HepG2 (cell line): ENCODE measurements at regions not wholly inside any gene's neighbourhood (a gene's known extent, or its start where the extent isn't known, plus 50 kb on each side); places are given as distances from the start of the nearest gene placed in this dataset.

Source experiments
- ATAC-seq: fragments of 200-7000 bp; cut with Tn5 transposase; 3 replicates; pipeline ENCODE4 v1.9.1; 2020; ENCODE audit warnings: mild to moderate bottlenecking, moderate library complexity
- BruUV-seq: library from RNA; stranded (reverse); fragments of 400-500 nt; replicated peaks from 2 replicates; lab custom pipeline; 2021; lab: Mats Ljungman, UMichigan
- CTCF ChIA-PET: fragments of 300-600 bp; formaldehyde crosslinking; extraction: SDS; loops from one replicate; lab custom pipeline; 2021; ENCODE audit warnings: low total read pairs, inconsistent platforms, low intra/inter-chr PET ratio; lab: Yijun Ruan, JAX
- POLR2A ChIA-PET: fragments of 350-600 bp; sonication (Branson Sonifier 250); formaldehyde crosslinking; loops from one replicate; lab custom pipeline; 2020; ENCODE audit warnings: antibody characterized with exemption, inconsistent platforms; lab: Yijun Ruan, JAX
- DNase-seq: peaks from one replicate; pipeline ENCODE4 v3.0.0-alpha.2; 2015; ENCODE audit warnings: low spot score
- FAIRE-seq: peaks from 3 replicates; lab custom pipeline; 2011; peaks lifted over from hg19 to GRCh38; lab: Jason Lieb, UNC
- H2AFZ ChIP-seq: one replicate; pipeline ENCODE4 v1.6.1; 2011; ENCODE audit warnings: low read length, inconsistent platforms
- H3K27ac ChIP-seq: fragments of 300-600 bp; 3 replicates; pipeline ENCODE4 v1.8.0; 2011; ENCODE audit warnings: mixed run types, mild to moderate bottlenecking, mixed read lengths, low read length, inconsistent platforms; ENCODE audit not compliant: insufficient read depth; ENCODE audit errors: extremely low read length
- H3K27me3 ChIP-seq, 2 experiments: fragments of 200-600 bp in 1 of 2; 2 replicates in 1 of 2; 3 replicates in 1 of 2; pipeline versions ENCODE4 v1.6.0 to v1.8.0; 2011; ENCODE audit warnings: low read length in 2 of 2, mild to moderate bottlenecking in 2 of 2, moderate library complexity in 2 of 2, inconsistent platforms in 1 of 2; ENCODE audit not compliant: insufficient read depth in 2 of 2, control insufficient read depth in 1 of 2
- H3K36me3 ChIP-seq, 2 experiments: fragments of 200-600 bp in 1 of 2; replicated peaks in 1 of 2; 2 replicates in 1 of 2; 3 replicates in 1 of 2; pipeline versions ENCODE4 v1.5.1 to v1.8.0; 2011; ENCODE audit warnings: low read length in 2 of 2, inconsistent platforms in 1 of 2; ENCODE audit not compliant: insufficient read depth in 2 of 2, control insufficient read depth in 1 of 2
- H3K4me1 ChIP-seq: 2 replicates; pipeline ENCODE4 v1.5.1; 2012; ENCODE audit warnings: low read length, inconsistent platforms; ENCODE audit not compliant: insufficient read depth
- H3K4me2 ChIP-seq: 2 replicates; pipeline ENCODE4 v1.6.0; 2011; ENCODE audit warnings: low read depth, low read length, inconsistent platforms
- H3K4me3 ChIP-seq, 3 experiments: fragments of 200-600 bp in 1 of 3; sonication (generic), shearing (Covaris generic) in 1 of 3; replicated peaks in 1 of 3; 2 replicates each; pipeline ENCODE4 v1.5.1; 2011 to 2016; ENCODE audit warnings: low read length in 3 of 3, inconsistent platforms in 2 of 3, low read depth in 2 of 3, mild to moderate bottlenecking in 2 of 3, control low read depth in 1 of 3, mixed read lengths in 1 of 3; ENCODE audit not compliant: insufficient read depth in 1 of 3
- H3K79me2 ChIP-seq: one replicate; pipeline ENCODE4 v1.6.1; 2011; ENCODE audit warnings: low read length, inconsistent platforms; ENCODE audit not compliant: insufficient read depth
- H3K9ac ChIP-seq: 2 replicates; pipeline ENCODE4 v1.6.0; 2011; ENCODE audit warnings: mild to moderate bottlenecking, low read depth, low read length, inconsistent platforms; ENCODE audit not compliant: insufficient read depth
- H3K9me3 ChIP-seq: 2 replicates; pipeline ENCODE4 v1.5.1; 2012; ENCODE audit warnings: mild to moderate bottlenecking, low read length
- H4K20me1 ChIP-seq: 2 replicates; pipeline ENCODE4 v1.6.0; 2011; ENCODE audit warnings: inconsistent platforms, mild to moderate bottlenecking, low read length, moderate library complexity; ENCODE audit not compliant: insufficient read depth
- BORCS8-MEF2B ChIP-seq: sonication (generic); formaldehyde crosslinking; IDR thresholded peaks from 2 replicates; pipeline ENCODE4 v1.8.0; 2022; ENCODE audit warnings: mild to moderate bottlenecking, missing genetic modification reagents
- CSRNP1 ChIP-seq: sonication (generic); formaldehyde crosslinking; IDR thresholded peaks from 2 replicates; pipeline ENCODE4 v1.8.1; 2023; ENCODE audit warnings: mild to moderate bottlenecking, missing genetic modification reagents
- HIVEP1 ChIP-seq: sonication (generic); formaldehyde crosslinking; IDR thresholded peaks from 2 replicates; pipeline ENCODE4 v1.4.0; 2020; ENCODE audit warnings: mild to moderate bottlenecking, missing genetic modification reagents
- MLXIP ChIP-seq: sonication (generic); formaldehyde crosslinking; IDR thresholded peaks from 2 replicates; pipeline ENCODE4 v1.9.0; 2021; ENCODE audit warnings: missing genetic modification reagents, borderline replicate concordance
- SOX13 ChIP-seq, 3 experiments: fragments of 450-650 bp in 1 of 3; sonication (generic) in 1 of 3; formaldehyde crosslinking in 1 of 3; IDR thresholded peaks in 2 of 3; conservative IDR thresholded peaks in 1 of 3; 2 replicates each; pipeline versions ENCODE4 v1.5.0 to v1.6.1; 2016 to 2020; ENCODE audit warnings: antibody characterized with exemption in 1 of 3, mild to moderate bottlenecking in 1 of 3, missing compliant biosample characterization in 1 of 3, missing genetic modification reagents in 1 of 3, moderate library complexity in 1 of 3
- ZBTB39 ChIP-seq: sonication (generic); formaldehyde crosslinking; IDR thresholded peaks from 2 replicates; pipeline ENCODE4 v1.5.0; 2020; ENCODE audit warnings: missing genetic modification reagents
- ZNF142 ChIP-seq: sonication (generic); formaldehyde crosslinking; IDR thresholded peaks from 2 replicates; pipeline ENCODE4 v1.4.0; 2020; ENCODE audit warnings: missing genetic modification reagents
- ZNF17 ChIP-seq: sonication (generic); formaldehyde crosslinking; IDR thresholded peaks from 2 replicates; pipeline ENCODE4 v1.5.0; 2020; ENCODE audit warnings: mild to moderate bottlenecking, missing genetic modification reagents
- ZNF30 ChIP-seq: sonication (generic); formaldehyde crosslinking; IDR thresholded peaks from 2 replicates; pipeline ENCODE4 v1.5.0; 2020; ENCODE audit warnings: mild to moderate bottlenecking, missing genetic modification reagents
- ZNF34 ChIP-seq: sonication (generic); formaldehyde crosslinking; IDR thresholded peaks from 2 replicates; pipeline ENCODE4 v1.4.0; 2020; ENCODE audit warnings: mild to moderate bottlenecking, missing genetic modification reagents, borderline replicate concordance
- ZNF367 ChIP-seq: sonication (generic); formaldehyde crosslinking; IDR thresholded peaks from 2 replicates; pipeline ENCODE4 v1.4.0; 2020; ENCODE audit warnings: missing genetic modification reagents, borderline replicate concordance
- ZNF577 ChIP-seq: sonication (generic); formaldehyde crosslinking; IDR thresholded peaks from 2 replicates; pipeline ENCODE4 v1.4.0; 2020; ENCODE audit warnings: mild to moderate bottlenecking, low read depth, missing genetic modification reagents, borderline replicate concordance
- WGBS: methylation state at CpG from one replicate; pipeline ENCODE4 v1.1.6; 2017; ENCODE audit warnings: low lambda C conversion rate; 5-methylcytosine and 5-hydroxymethylcytosine counted together
- in situ Hi-C: cut with HindIII; loops from 2 replicates; pipeline ENCODE4 v1.10.0; 2017; ENCODE audit warnings: low pct_unique_long_range_greater_than_20kb; ENCODE audit not compliant: extremely low pct_ligation_motif_present
- intact Hi-C: fragments of 100-400 bp; cut with micrococcal nuclease; formaldehyde crosslinking; loops from one replicate; pipeline ENCODE4 v1.10.0; 2022; ENCODE audit not compliant: unreplicated experiment

- H2AFZ ChIP-seq: no peak overlapping the region
- H3K9ac ChIP-seq: no peak overlapping the region
- ChIA-PET POLR2A (no interaction called here), CTCF (no interaction called here)
- no peaks in the 10 kb centered on the region for H3K27me3 ChIP-seq
- no peak overlapping the region for H3K4me3 ChIP-seq
- H4K20me1 ChIP-seq: no peaks in the 10 kb centered on the region
- WGBS: 94% methylated on average over 2 of the region's 2 CpGs
- intact Hi-C loops (no loop called here), in situ Hi-C loops (no loop called here)
- no peaks in the 10 kb centered on the region for H3K36me3 ChIP-seq
- DNase-seq (no peak), ATAC-seq (no peak), FAIRE-seq (no peak)
- no peaks in the 10 kb centered on the region for H3K79me2 ChIP-seq
- H3K27ac ChIP-seq: no peak overlapping the region
- no peak overlapping the region for H3K4me2 ChIP-seq
- H3K4me1 ChIP-seq: no peaks in the 10 kb centered on the region
- H3K9me3 ChIP-seq: no peaks in the 10 kb centered on the region
- BruUV-seq: no TSS peak
- TF ChIP-seq MLXIP (CRISPR knock-in tag) (no peak), ZNF367 (CRISPR knock-in tag) (no peak), ZBTB39 (CRISPR knock-in tag) (no peak), ZNF17 (CRISPR knock-in tag) (no peak), HIVEP1 (CRISPR knock-in tag) (no peak), ZNF34 (CRISPR knock-in tag) (no peak), ZNF142 (no peak), SOX13 (IDR thresholded peaks at IDR 0.05) (no peak), SOX13 (CRISPR knock-in tag; conservative IDR thresholded peaks at IDR 0.05 in 1 of 2, IDR thresholded peaks at IDR 0.05 in 1 of 2) (no peak), ZNF30 (no peak), ZNF577 (no peak), BORCS8-MEF2B (no peak), CSRNP1 (CRISPR knock-in tag) (no peak)
Observed at GRCh38 chr12:68465227-68465626, 133.1 kb upstream of the MDM1 start.
